Tibial nerve (tissue), 4 donors: ENCODE measurements at regions not wholly inside any gene's neighbourhood (a gene's known extent, or its start where the extent isn't known, plus 50 kb on each side); places are given as distances from the start of the nearest gene placed in this dataset.
A peak's percentile ranks its signal among the peaks of the same experiment; 100 is the strongest.

Experiments
- DNase-seq, 2 donors: peaks; one replicate each; pipeline ENCODE4 v3.0.0-alpha.2; 2019; ENCODE audit warnings: low spot score in 2 of 2
- H3K27ac ChIP-seq, 4 donors: fragments of 200-600 bp; sonication (generic) in 3 of 4; one replicate each; pipeline ENCODE4 v1.5.1; 2017 to 2019; ENCODE audit warnings: mild to moderate bottlenecking in 1 of 4
- H3K27me3 ChIP-seq, 2 donors: fragments of 200-600 bp; sonication (generic) in 1 of 2; one replicate each; pipeline versions ENCODE4 v1.5.1 to v1.6.0; 2017 to 2019
- H3K36me3 ChIP-seq, 3 donors: fragments of 200-600 bp; sonication (generic); one replicate each; pipeline ENCODE4 v1.5.1; 2018 to 2019
- H3K4me1 ChIP-seq, 4 donors: fragments of 200-600 bp; sonication (generic) in 3 of 4; one replicate each; pipeline ENCODE4 v1.5.1; 2017 to 2019
- H3K4me3 ChIP-seq, 4 donors: fragments of 200-600 bp; sonication (generic) in 3 of 4; one replicate each; pipeline ENCODE4 v1.5.1; 2017 to 2019; ENCODE audit warnings: mild to moderate bottlenecking in 1 of 4, moderate library complexity in 1 of 4
- H3K9me3 ChIP-seq, 4 donors: fragments of 200-600 bp; sonication (generic) in 3 of 4; one replicate each; pipeline ENCODE4 v1.5.1; 2017 to 2019
- CTCF ChIP-seq, 5 experiments: fragments of 200-600 bp in 3 of 5; fragments of 450-650 bp in 2 of 5; sonication (generic) in 3 of 5; IDR thresholded peaks; one replicate each; pipeline ENCODE4 v1.5.1; 2016 to 2019; ENCODE audit warnings: antibody characterized with exemption in 5 of 5, mild to moderate bottlenecking in 3 of 5, moderate library complexity in 2 of 5
- EP300 ChIP-seq, 2 donors: sonication (generic); formaldehyde crosslinking; IDR thresholded peaks; one replicate each; pipeline ENCODE4 v1.6.1; 2017; ENCODE audit warnings: antibody characterized with exemption in 2 of 2, mild to moderate bottlenecking in 1 of 2
- POLR2A ChIP-seq, 2 donors: fragments of 450-650 bp; IDR thresholded peaks; one replicate each; pipeline ENCODE4 v1.6.1; 2017; ENCODE audit warnings: antibody characterized with exemption in 2 of 2, mild to moderate bottlenecking in 2 of 2, moderate library complexity in 2 of 2
- WGBS, 2 donors: methylation state at CpG; one replicate each; pipeline ENCODE4 v1.1.5; 2018; 5-methylcytosine and 5-hydroxymethylcytosine counted together

DNA sequence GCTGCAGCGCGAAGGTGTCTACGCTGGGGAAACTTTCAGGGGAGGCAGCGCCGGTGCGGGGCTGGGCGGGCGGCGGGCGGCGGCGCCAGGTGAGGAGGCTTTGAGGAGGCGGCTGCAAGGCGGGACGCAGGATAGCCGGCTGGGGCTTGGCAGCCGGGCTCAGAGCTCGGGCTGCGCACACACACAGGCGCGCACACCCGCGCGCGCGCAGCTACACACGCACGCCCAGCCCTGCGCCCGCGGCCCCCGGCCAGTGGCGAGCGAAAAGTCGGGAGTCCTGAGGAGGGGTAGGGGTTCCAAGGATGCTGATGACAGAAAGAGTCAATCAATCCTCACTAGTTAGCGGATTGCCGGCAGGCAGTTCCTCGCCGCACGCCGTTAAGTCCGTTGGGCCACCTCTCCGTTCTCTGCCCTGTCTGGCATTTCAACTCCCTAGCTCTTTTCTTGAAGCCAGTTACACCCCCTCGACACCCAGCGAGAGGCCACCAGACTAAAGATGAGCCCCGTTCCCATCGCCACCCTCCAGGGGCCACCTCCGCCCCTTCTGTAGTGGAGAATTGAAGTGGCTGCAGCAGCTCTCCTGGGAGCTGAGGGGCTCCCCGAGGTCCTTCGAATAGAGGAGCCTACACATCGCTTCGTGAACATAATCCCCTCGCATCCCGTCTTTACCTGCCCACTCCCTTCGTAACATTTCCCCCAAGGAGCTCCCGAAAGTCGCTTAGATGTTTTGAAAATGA, 1640.3 kb upstream of the C9orf72 start, which contains the start of gene LINGO2:
TSS of gene LINGO2 (minus strand) at position 185 of the 737 bp plus-strand sequence.
- no peak for DNase-seq
- Histone ChIP-seq H3K4me1 (peaks cover 0 to 36% (median 7%) of the 10 kb centered on the region in 4 donors), H3K9me3 (no peaks in the 10 kb centered on the region), H3K4me3 (peak within 1 kb of the TSS in 2 of 4 donors; percentile 19 to 47), H3K27ac (no peak within 1 kb of the TSS), H3K36me3 (no peaks in the 10 kb centered on the region), H3K27me3 (peaks cover 0 to 73% of the 10 kb centered on the region in 2 donors)
- TF ChIP-seq POLR2A (IDR thresholded peaks at IDR 0.05) (no peak), EP300 (IDR thresholded peaks at IDR 0.05) (no peak), CTCF (IDR thresholded peaks at IDR 0.05) (no peak)
- WGBS, 2 donors = 2% methylated on average over 49 to 52 of the region's 57 CpGs

DNA sequence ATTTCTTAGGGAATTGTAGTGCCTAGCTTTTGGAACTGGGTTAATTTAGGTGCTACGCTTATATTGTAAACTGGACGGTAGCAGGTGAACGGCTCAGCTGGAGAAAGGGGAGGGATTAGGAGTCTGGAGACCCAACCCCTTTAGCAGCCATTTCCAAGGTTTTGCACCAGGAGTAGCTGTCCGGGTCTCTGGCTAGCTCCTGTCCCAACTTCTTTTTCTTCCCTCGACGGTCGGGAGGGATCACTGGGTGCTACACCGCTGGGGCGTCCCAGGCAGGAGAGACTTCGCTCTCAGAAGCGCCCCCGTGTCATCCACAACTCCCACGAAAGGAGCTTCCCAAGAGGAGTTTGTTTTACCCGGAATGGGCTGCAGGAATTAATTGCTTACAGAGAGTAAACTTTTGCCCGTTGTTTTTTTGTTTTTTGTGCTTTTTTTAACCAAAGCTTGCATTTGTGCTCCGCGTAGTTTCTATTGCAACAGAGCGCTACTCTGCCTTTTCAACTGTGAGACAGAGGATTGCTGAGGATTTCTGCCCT, 1640.9 kb upstream of the C9orf72 start:
- no peaks in the 10 kb centered on the region for H3K36me3 ChIP-seq
- H3K27ac ChIP-seq = no peak overlapping the region
- no peak for TF ChIP-seq POLR2A (IDR thresholded peaks at IDR 0.05)
- no peak for TF ChIP-seq EP300 (IDR thresholded peaks at IDR 0.05)
- no peak for TF ChIP-seq CTCF (IDR thresholded peaks at IDR 0.05)
- peaks cover 0 to 36% (median 7%) of the 10 kb centered on the region in 4 donors for H3K4me1 ChIP-seq
- DNase-seq = no peak
- H3K27me3 ChIP-seq = peaks cover 0 to 73% of the 10 kb centered on the region in 2 donors
- H3K9me3 ChIP-seq = no peaks in the 10 kb centered on the region
- 1 to 2% methylated on average over 18 of the region's 18 CpGs for WGBS, 2 donors
- peak overlapping the region in 1 of 4 donors; percentile 19 for H3K4me3 ChIP-seq

DNA sequence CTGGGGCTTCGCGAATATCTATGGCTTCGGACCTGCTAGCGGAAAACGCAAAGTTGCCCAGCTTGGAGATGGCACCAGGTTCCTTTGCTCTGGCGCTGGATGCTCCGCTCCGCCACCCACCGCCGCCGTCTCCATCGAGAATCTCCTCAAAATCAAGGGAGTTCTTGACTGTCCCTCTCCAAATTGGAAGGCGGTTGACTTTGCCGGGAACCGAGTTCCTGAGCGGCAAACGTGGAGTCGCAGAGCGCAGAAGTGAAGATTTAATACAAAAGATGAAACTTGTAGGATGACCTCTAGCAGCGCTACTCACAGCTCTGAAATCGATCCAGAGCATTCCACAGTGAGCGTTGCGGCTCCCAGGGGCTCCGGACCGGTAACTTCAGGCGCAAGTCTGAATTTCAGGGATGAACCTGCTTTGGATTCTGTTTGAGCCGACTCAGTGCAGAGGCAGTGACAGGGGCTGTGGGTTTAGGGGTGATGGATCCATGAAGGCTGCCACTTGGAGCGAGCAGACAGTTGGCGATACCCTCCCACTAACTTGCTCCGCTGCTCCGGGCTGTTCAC, 1641.5 kb upstream of the C9orf72 start:
- Histone ChIP-seq H3K4me1 (peaks cover 0 to 36% (median 7%) of the 10 kb centered on the region in 4 donors), H3K9me3 (no peaks in the 10 kb centered on the region), H3K36me3 (no peaks in the 10 kb centered on the region), H3K27ac (no peak overlapping the region), H3K27me3 (peaks cover 0 to 73% of the 10 kb centered on the region in 2 donors), H3K4me3 (peak overlapping the region in 1 of 4 donors; percentile 19)
- WGBS, 2 donors = 3 to 5% methylated on average over 22 to 31 of the region's 31 CpGs
- DNase-seq = no peak
- TF ChIP-seq CTCF (IDR thresholded peaks at IDR 0.05) = no peak
- TF ChIP-seq EP300 (IDR thresholded peaks at IDR 0.05) = no peak
- TF ChIP-seq POLR2A (IDR thresholded peaks at IDR 0.05) = no peak

GRCh38 chr9:29217966-29218365, 1644.7 kb upstream of the C9orf72 start:
- H3K4me3 ChIP-seq = no peak overlapping the region
- WGBS, 2 donors = 92 to 95% methylated on average over 1 of the region's 1 CpG
- H3K36me3 ChIP-seq = no peaks in the 10 kb centered on the region
- TF ChIP-seq EP300 (IDR thresholded peaks at IDR 0.05) (no peak), CTCF (IDR thresholded peaks at IDR 0.05) (no peak), POLR2A (IDR thresholded peaks at IDR 0.05) (no peak)
- DNase-seq = no peak
- no peak overlapping the region for H3K27ac ChIP-seq
- no peaks in the 10 kb centered on the region for H3K9me3 ChIP-seq
- peaks cover 0 to 51% of the 10 kb centered on the region in 2 donors for H3K27me3 ChIP-seq
- peaks cover 0 to 22% (median 7%) of the 10 kb centered on the region in 4 donors for H3K4me1 ChIP-seq
